PC-9 (cell line): ENCODE measurements at regions not wholly inside any gene's neighbourhood (a gene's known extent, or its start where the extent isn't known, plus 50 kb on each side); places are given as distances from the start of the nearest gene placed in this dataset.

ENCODE experiments used
- BruUV-seq: library from RNA; stranded (reverse); fragments of 400-500 nt; replicated peaks from 2 replicates; lab custom pipeline; 2021; lab: Mats Ljungman, UMichigan
- CTCF ChIA-PET: fragments of 300-600 bp; sonication (Branson Sonifier 250); formaldehyde crosslinking; loops from one replicate; lab custom pipeline; 2022; ENCODE audit warnings: antibody characterized with exemption; lab: Charles Lee
- POLR2A ChIA-PET: fragments of 300-600 bp; sonication (Branson Sonifier 250); formaldehyde crosslinking; loops from one replicate; lab custom pipeline; 2022; ENCODE audit warnings: antibody characterized with exemption; ENCODE audit not compliant: unreplicated experiment; lab: Charles Lee
- DNase-seq, 2 experiments: peaks; one replicate each; pipeline versions ENCODE4 v3.0.0 to v3.0.0-alpha.2; 2015 to 2022; ENCODE audit warnings: mixed read lengths in 1 of 2
- H2AFZ ChIP-seq: fragments of 200-600 bp; sonication (generic); 2 replicates; pipeline ENCODE4 v1.8.1; 2017; ENCODE audit warnings: antibody characterized with exemption
- H3F3A ChIP-seq: fragments of 200-600 bp; sonication (generic); 2 replicates; pipeline ENCODE4 v1.8.1; 2017; ENCODE audit warnings: antibody characterized with exemption, mild to moderate bottlenecking, low read depth; ENCODE audit not compliant: insufficient read depth
- H3K27ac ChIP-seq: fragments of 200-600 bp; sonication (generic); 2 replicates; pipeline ENCODE4 v1.6.1; 2016; ENCODE audit warnings: mixed run types
- H3K27me3 ChIP-seq: fragments of 200-600 bp; sonication (generic); 2 replicates; pipeline ENCODE4 v1.6.1; 2016; ENCODE audit warnings: low read depth, mixed run types; ENCODE audit not compliant: insufficient read depth
- H3K36me3 ChIP-seq: fragments of 200-600 bp; sonication (generic); 2 replicates; pipeline ENCODE4 v1.6.1; 2016; ENCODE audit warnings: low read depth, mixed run types
- H3K4me1 ChIP-seq: fragments of 200-600 bp; sonication (generic); replicated peaks from 2 replicates; pipeline ENCODE4 v1.6.1; 2016; ENCODE audit warnings: mixed run types; ENCODE audit not compliant: insufficient read depth
- H3K4me2 ChIP-seq: fragments of 200-600 bp; sonication (generic); 2 replicates; pipeline ENCODE4 v1.6.1; 2017; ENCODE audit warnings: mixed run types
- H3K4me3 ChIP-seq: fragments of 200-600 bp; sonication (generic); 2 replicates; pipeline ENCODE4 v1.6.1; 2016; ENCODE audit warnings: mixed run types
- H3K79me2 ChIP-seq: fragments of 200-600 bp; sonication (generic); 2 replicates; pipeline ENCODE4 v1.6.1; 2017; ENCODE audit warnings: low read depth, mixed run types
- H3K9me2 ChIP-seq: fragments of 200-600 bp; sonication (generic); 2 replicates; pipeline ENCODE4 v1.8.1; 2017; ENCODE audit warnings: mild to moderate bottlenecking; ENCODE audit not compliant: insufficient read depth
- H3K9me3 ChIP-seq: fragments of 200-600 bp; sonication (generic); 2 replicates; pipeline ENCODE4 v1.8.1; 2016; ENCODE audit warnings: low read depth; ENCODE audit not compliant: insufficient read depth
- H4K20me1 ChIP-seq: fragments of 200-600 bp; sonication (generic); 2 replicates; pipeline ENCODE4 v1.8.1; 2017; ENCODE audit not compliant: insufficient read depth
- CTCF ChIP-seq: fragments of 200-600 bp; sonication (generic); conservative IDR thresholded peaks from 2 replicates; pipeline ENCODE4 v1.6.1; 2017; ENCODE audit warnings: mixed run types, antibody characterized with exemption, mild to moderate bottlenecking, moderate library complexity
- EZH2 ChIP-seq: fragments of 200-600 bp; sonication (generic); IDR thresholded peaks from 2 replicates; pipeline ENCODE4 v1.8.0; 2017; ENCODE audit warnings: antibody characterized with exemption, low read depth
- intact Hi-C: fragments of 100-400 bp; cut with micrococcal nuclease; formaldehyde crosslinking; loops from one replicate; pipeline ENCODE4 v1.10.0; 2022; ENCODE audit not compliant: unreplicated experiment

DNA sequence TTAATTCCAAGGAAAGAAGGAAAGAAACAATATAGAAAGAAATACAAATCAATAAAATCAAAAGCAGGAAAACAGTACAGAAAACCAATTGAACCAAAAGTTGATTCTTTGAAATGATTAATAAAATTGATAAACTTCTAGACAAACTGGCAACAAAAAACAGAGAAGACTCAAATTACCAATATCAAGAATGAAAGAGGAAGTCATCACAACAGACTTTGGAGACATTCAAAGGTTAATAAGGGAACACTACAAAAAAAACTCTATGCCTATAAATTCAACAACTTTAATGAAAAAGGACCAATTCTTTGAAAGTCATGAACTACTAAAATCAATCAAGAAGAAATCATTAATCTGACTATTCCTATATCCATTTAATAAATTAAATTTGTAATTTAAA, 329.3 kb upstream of the NR5A2 start:
- no peak overlapping the region for H3K4me2 ChIP-seq
- no peaks in the 10 kb centered on the region for H4K20me1 ChIP-seq
- no peaks in the 10 kb centered on the region for H3K27me3 ChIP-seq
- CTCF ChIA-PET: no interaction called here
- no peaks in the 10 kb centered on the region for H3K9me2 ChIP-seq
- H3K4me1 ChIP-seq: no peaks in the 10 kb centered on the region
- no peak overlapping the region for H3K27ac ChIP-seq
- no peaks in the 10 kb centered on the region for H3F3A ChIP-seq
- no peaks in the 10 kb centered on the region for H3K79me2 ChIP-seq
- intact Hi-C loops: no loop called here
- H3K4me3 ChIP-seq: no peak overlapping the region
- BruUV-seq: no TSS peak
- H3K36me3 ChIP-seq: no peaks in the 10 kb centered on the region
- H2AFZ ChIP-seq: no peak overlapping the region
- TF ChIP-seq CTCF (no peak), EZH2 (no peak)
- DNase-seq: no peak
- 0 out of 2 replicates have a peak, but pooled peaks cover 9% of the 10 kb centered on the region for H3K9me3 ChIP-seq
- POLR2A ChIA-PET: no interaction called here

- TF ChIP-seq CTCF: no peak
- TF ChIP-seq EZH2: no peak
- no peaks in the 10 kb centered on the region for H3F3A ChIP-seq
- no peaks in the 10 kb centered on the region for H3K36me3 ChIP-seq
- intact Hi-C loops: no loop called here
- no peaks in the 10 kb centered on the region for H4K20me1 ChIP-seq
- H3K4me1 ChIP-seq: no peaks in the 10 kb centered on the region
- POLR2A ChIA-PET: no interaction called here
- H3K27me3 ChIP-seq: no peaks in the 10 kb centered on the region
- no peak overlapping the region for H3K27ac ChIP-seq
- H3K9me3 ChIP-seq: 0 out of 2 replicates have a peak, but pooled peaks cover 9% of the 10 kb centered on the region
- H3K9me2 ChIP-seq: no peaks in the 10 kb centered on the region
- no peak for DNase-seq
- H3K4me3 ChIP-seq: no peak overlapping the region
- CTCF ChIA-PET: no interaction called here
- no peak overlapping the region for H3K4me2 ChIP-seq
- H2AFZ ChIP-seq: no peak overlapping the region
- no TSS peak for BruUV-seq
- no peaks in the 10 kb centered on the region for H3K79me2 ChIP-seq
Measured at GRCh38 chr1:199700551-199700950, 327.0 kb upstream of the NR5A2 start.

GRCh38 chr1:199701726-199702125, 325.8 kb upstream of the NR5A2 start:
- Histone ChIP-seq H3K4me1 (no peaks in the 10 kb centered on the region), H3F3A (no peaks in the 10 kb centered on the region), H3K27ac (no peak overlapping the region), H3K79me2 (no peaks in the 10 kb centered on the region), H4K20me1 (no peaks in the 10 kb centered on the region), H3K4me2 (no peak overlapping the region), H3K4me3 (no peak overlapping the region), H3K27me3 (no peaks in the 10 kb centered on the region), H2AFZ (no peak overlapping the region), H3K9me2 (no peaks in the 10 kb centered on the region), H3K9me3 (0 out of 2 replicates have a peak, but pooled peaks cover 9% of the 10 kb centered on the region), H3K36me3 (no peaks in the 10 kb centered on the region)
- BruUV-seq: no TSS peak
- no peak for DNase-seq
- TF ChIP-seq EZH2 (no peak), CTCF (no peak)
- intact Hi-C loops: no loop called here
- ChIA-PET POLR2A (no interaction called here), CTCF (no interaction called here)
